ENCODE measurements at regions not wholly inside any gene's neighbourhood (a gene's known extent, or its start where the extent isn't known, plus 50 kb on each side); places are given as distances from the start of the nearest gene placed in this dataset.
"Not testable (repeated sequence)": the region's sequence is repeated elsewhere in the genome, so short reads cannot be mapped to it uniquely, and the experiment has no call there.

DNA sequence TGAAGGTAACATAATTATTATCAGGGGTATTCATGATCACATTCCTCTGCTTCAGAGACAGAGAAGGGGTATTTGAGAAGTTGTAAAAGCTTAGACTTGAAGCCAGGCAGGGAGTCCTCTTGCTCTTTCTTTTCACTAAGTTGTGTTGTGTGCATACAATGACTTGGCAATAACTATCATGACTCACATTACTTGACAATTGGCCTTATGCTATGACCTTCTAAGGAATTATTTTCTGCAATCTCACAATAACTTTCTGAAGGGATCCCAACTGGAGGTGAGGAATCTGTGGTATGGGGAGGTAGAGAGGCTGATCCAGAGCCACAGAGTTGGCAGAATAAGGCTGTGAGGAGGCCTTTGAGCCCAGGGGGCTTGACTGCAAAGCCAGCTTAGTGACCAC is 622.3 kb downstream of the MTRR start:
- no peak for DNase-seq

DNA sequence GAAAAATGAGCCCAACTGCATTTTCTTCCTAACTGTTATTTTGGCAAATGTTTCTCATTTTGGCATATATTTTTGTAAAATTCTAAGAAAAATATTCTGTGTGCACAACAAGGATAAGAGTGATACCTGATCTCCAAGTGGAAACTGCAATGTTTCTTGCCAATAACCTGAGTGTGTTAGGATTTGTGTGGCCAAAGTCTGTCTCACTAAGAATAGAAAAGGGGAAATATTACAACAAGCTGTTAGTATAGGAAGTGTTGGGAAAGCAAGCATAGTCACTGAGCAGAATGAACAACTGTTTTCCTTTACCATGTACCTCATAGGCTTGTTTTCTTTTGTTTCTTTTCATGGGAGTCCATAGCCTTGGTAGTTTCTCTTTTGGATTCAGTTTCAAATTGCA is 624.2 kb downstream of the MTRR start:
- DNase-seq: no peak

- no peak for DNase-seq
These were observed 631.5 kb downstream of the MTRR start for GRCh38 chr5:8500426-8500825.

DNA sequence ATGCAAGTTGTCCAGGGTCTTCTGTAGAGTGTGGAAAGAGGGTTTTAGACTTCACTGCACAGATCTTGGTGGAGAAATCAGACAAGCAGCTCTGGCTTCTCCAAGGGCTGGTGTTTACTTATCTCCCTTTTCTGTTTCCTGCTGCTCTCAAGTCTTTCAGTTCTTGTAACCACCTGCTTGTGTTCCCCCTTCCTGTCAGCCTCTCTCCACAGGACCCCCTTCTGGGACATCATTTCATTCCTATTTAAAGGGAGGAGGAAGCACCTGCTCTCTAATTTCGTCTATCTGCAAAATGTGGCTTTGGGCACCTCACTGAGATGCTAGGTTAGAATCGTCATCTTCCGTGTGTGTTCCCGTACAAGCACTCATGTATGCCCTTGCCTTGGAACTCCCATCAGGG is 636.2 kb downstream of the MTRR start:
- DNase-seq: no peak

DNA sequence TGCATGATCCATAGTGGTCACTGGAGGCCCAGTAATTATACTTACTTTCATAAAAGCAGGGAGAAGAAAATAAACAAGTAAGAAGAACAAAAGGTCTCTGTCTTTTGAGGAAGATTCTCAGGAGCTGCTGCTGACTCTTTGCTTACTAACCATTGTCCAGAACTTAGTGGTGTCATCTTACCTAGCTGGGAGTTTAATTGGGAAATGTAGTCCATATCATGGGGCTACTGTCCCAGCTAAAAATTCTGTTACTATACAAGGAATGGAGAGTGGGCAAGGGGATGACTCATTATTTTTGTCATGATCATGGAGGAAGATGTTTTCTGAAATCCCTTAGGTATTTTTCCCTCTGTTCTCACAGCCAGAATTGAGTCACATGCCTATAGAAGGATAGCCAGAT is 639.3 kb downstream of the MTRR start:
- no peak for DNase-seq

- DNase-seq: no peak
These were observed 647.4 kb downstream of the MTRR start for GRCh38 chr5:8516356-8516755.

GRCh38 chr5:8517456-8517855 is 648.5 kb downstream of the MTRR start:
- no peak for DNase-seq

DNA sequence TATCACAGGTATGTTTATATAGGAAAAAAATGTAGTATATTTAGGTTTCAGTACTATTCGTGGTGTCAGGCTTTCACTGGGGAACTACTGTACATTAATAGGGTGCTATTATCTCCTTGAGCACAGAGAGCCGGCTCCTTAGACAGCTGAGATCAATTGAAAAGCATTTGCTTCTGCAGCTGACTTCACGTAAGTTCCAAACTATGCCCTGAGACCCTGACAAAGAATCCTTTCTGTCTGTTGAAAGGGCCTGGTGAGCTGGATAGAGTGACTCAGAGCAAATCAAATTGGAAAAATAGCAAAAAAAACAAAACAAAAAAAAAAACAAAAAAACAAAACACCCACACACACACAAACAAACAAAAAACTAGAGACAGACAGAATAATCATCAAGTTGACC is 652.0 kb downstream of the MTRR start:
- no peak for DNase-seq

- no peak for DNase-seq
These were observed 653.0 kb downstream of the MTRR start for GRCh38 chr5:8521991-8522390.

GRCh38 chr5:8522646-8523045 is 653.7 kb downstream of the MTRR start:
- DNase-seq: no peak

DNA sequence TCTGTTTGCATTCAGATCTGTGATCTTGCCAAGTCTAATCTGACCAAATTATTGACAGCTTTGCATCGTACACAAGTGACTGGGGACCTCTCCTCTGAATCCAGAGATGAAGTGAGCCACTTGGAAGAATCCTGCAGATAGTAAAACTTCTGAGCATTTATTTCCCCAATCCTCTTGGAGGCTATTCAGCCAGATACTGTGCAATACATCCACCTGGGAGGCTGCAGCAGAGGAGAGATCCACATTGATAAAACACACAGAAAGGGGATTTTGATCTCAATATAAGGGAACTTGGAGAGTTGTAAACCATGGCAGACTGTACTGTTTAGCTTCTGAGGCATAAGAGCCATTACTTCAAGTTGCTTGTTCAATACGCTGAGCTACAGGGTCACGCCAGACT is 654.6 kb downstream of the MTRR start:
- DNase-seq: no peak

DNA sequence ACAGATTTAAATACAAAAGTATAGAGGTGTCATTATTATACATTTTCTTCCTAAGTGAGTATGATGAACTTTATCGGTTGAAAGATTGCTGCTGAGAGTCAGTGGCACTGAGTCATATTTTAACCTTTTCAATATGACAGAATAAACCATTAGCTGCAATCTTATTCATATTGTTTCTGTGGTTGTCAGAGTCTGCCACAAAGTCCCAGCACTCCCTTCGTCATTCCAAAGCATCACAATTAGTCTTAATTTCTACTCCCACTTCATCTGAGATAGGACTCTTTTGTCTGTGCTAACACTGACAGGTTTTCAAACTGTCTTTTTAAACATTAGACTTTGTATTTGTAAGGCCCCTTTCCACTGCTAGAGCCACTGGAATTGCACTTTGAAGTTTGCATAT is 656.9 kb downstream of the MTRR start:
- DNase-seq: no peak

DNA sequence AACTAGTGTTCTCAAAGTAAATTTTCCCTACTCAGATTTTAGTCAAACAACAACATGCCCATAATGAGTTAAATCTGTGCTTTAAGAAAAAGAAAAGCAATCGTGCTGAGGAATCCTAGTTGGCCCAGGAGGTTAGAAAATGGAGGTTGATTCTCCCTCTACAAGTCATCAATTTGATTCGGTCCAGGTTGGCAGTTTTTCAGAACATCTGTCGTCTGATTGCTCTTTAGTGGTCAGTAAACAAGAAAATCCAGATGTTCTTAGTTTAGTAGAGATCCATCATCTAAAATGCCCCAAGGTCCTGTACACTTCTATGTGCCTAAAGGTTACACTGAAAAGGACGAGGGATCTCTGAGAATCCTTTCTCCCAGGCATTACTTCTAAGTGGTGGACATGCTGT is 659.2 kb downstream of the MTRR start:
- no peak for DNase-seq

DNA sequence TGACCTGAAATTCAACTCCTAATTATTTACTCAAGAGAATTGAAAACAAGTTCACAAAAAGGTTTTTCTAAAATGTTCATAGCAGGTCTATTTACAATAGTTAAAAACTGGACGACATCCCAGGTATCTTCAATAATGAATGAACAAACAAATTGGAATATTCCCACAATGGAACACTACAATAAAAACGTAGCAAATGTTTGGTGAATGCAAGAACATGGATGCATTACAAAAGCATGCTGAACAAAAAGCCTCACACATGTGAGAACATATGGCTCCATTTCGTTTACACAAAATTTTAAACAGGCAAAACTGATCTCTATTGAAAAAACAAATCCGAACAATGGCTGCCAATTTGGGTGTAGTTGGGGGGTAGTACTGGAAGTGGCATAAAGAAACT is 669.9 kb downstream of the MTRR start:
- DNase-seq: no peak

DNA sequence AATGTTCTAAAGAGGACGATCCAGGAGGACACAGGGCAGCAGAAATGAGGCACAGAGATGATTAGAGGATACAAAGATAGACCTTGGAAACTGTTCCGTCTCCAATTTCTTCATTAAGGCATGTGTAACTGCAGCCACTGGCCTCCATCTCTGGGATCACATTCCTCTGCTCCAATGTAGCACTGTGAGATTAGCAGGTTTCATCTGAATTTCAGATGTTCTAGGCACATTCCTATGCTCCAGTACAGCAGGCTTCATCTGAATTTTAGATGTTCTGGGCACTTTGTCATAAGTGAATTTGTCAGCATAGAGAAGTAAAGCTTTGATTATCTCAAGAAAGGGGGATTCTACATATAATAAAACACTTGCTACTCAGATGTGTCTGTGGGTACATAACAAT is 671.4 kb downstream of the MTRR start:
- no peak for DNase-seq

GRCh38 chr5:8550921-8551320 is 682.0 kb downstream of the MTRR start:
- DNase-seq: no peak

DNA sequence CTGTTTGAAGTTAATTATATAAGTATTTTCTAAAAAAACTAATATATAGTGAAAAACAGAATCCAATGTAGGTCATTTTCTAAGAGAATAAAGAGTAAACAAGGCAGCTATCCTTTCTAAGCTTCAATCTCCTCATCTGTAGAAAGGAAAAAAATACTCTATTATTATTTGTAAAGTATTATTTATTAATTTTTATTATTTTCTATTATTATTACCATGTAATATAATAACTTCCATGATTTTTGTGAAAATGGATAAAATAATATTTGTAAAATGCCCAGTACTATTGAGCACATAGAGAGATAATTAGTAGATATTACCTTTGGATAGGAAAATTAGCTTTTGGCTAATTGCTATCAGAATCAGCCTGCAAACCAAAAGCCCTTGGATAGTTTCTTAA is 684.4 kb downstream of the MTRR start:
- no peak for DNase-seq

DNA sequence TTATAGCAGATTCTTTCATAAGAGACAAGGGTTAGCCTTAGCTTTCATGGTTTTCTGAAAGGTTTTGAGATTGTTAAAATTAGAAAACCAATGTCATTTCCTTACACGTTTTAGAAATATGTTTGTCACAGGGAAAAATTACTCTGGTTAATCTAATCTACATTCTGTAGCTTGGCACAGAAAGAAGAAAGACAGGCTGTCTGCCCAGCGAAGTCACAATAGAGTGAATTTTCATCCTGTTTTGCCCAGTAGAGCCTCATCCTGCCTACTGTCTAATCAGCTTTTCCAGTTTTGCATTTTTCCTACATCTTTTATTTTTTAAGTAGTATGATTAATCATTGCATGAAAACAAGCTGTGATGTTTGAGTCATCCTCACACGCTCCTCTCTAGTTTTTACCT is 688.8 kb downstream of the MTRR start:
- DNase-seq: no peak

GRCh38 chr5:8560776-8561175 is 691.8 kb downstream of the MTRR start:
- no peak for DNase-seq

DNA sequence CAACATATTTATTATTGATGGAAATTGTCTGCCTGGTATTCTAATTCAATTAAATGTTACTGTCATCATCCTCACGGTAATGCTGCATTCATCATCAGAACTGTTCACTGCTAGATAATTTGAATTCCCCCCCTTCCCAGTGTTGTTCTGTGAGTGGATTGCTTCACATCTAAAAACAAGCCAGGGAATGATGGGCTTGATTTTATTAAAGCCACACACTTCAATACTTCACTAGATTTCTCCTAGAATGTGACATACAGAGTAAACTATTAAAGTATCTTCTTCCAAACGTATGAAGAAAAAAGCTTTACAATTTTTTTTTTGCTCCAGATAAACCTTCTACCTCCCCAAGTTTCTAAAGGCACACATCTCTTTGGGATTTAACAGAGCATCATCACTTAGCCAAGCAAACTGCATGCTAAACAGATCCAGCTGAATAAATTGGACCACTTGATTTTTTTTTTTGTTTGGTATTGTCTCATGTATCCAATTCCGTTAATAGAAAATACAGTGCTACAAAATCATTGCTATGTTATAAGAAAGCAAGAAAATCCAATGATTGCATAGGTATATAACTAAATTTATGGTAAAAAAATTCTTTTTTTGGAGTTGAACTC is 692.4 kb downstream of the MTRR start:
- DNase-seq: no peak

GRCh38 chr5:8561854-8562253 is 692.9 kb downstream of the MTRR start:
- DNase-seq: no peak

- not testable (repeated sequence) for DNase-seq
These were observed 694.6 kb downstream of the MTRR start for GRCh38 chr5:8563540-8563939.

GRCh38 chr5:8568858-8569257 is 699.9 kb downstream of the MTRR start:
- DNase-seq: no peak

GRCh38 chr5:8570528-8570927 is 701.6 kb downstream of the MTRR start:
- DNase-seq: no peak

GRCh38 chr5:8576178-8576577 is 707.2 kb downstream of the MTRR start:
- DNase-seq: no peak

DNA sequence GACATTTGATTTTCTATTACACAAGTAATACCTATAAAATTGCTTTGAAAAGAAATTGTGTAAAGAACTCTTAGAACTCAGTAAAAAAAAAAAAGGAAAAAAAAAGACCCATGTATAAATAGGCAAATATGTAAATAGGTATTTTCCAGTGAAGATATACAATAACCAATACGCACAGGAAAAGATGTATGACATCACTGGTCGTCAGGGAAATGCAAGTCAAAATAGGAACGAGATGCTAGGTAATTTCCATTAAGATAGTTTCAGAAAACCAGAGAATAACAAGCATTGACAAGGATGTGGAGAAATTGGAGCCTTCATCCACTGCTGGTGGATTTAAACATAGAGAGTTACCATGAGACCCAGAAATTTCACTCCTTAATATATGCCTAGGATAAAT is 708.8 kb downstream of the MTRR start:
- DNase-seq: no peak

Data from CD4-positive, alpha-beta T cell treated with Interleukin-6 for 4 hours (primary cell).